ENCODE measurements at regions not wholly inside any gene's neighbourhood (a gene's known extent, or its start where the extent isn't known, plus 50 kb on each side); places are given as distances from the start of the nearest gene placed in this dataset.

DNA sequence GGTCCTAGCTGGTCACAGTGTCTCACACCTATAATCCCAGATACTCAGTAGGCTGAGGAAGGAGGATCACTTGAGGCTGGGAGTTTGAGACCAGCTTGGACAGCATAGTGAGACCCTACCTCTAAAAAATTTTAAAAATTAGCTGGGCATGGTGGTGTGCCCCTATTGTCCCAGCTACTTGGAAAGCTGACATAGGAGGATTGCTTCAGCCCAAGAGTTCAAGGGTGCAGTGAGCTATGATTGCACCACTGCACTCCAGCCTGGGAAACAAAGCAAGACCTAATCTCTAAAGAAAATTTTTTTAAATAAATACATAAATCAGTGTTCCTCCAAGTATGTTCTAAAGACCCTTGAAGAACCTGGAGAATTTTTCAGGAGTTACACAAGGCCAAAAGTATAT is 50.6 kb upstream of the GNAO1 start:
- no peak for TF ChIP-seq CTCF (conservative IDR thresholded peaks at IDR 0.05; ENCODE audit: low read depth, low read length)
- no peak for DNase-seq (ENCODE audit: low read depth)
- no peak overlapping the region for H3K4me3 ChIP-seq (ENCODE audit: low read length)

DNA sequence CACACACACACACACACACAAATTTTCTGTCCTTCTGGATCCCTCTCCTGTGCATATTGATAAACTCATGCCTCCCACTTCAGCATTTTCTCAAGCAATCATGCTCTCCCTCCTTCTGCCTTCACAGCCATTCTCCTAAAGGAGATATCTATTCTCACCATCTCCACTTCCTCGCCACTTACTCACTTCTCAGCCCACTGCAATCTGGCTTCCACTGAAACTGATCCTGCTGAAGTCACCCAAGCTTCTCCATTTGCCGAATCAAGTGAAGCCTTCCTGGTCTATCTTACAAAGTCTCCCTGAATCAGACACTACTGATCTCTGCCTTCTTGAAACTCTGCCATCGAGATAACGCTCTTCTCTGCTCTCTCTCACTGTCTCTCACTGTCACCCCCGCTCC is 54.0 kb upstream of the GNAO1 start:
- no peak for DNase-seq (ENCODE audit: low read depth)
- H3K4me3 ChIP-seq (ENCODE audit: low read length), result no peak overlapping the region
- TF ChIP-seq CTCF (conservative IDR thresholded peaks at IDR 0.05; ENCODE audit: low read depth, low read length), result no peak

DNA sequence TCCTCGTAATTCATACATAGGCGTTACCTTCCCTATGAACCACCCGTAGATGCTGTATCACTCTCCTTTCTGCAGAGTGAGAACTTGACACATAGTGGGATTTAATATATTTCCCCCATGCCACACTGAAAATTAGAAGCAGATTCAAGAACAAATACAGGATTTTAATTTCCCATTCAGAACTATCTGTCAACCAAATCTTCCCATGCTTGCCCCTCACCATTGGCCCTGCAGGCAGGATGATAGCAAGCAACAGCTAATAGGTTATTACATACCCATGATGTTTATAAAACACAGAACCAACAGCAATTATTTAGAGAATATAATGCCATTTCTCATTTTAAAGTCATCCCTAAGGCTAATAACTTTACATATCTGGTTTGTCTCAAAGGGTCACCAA is 55.0 kb upstream of the GNAO1 start:
- DNase-seq (ENCODE audit: low read depth), result no peak
- TF ChIP-seq CTCF (conservative IDR thresholded peaks at IDR 0.05; ENCODE audit: low read depth, low read length), result no peak
- H3K4me3 ChIP-seq (ENCODE audit: low read length), result no peak overlapping the region

DNA sequence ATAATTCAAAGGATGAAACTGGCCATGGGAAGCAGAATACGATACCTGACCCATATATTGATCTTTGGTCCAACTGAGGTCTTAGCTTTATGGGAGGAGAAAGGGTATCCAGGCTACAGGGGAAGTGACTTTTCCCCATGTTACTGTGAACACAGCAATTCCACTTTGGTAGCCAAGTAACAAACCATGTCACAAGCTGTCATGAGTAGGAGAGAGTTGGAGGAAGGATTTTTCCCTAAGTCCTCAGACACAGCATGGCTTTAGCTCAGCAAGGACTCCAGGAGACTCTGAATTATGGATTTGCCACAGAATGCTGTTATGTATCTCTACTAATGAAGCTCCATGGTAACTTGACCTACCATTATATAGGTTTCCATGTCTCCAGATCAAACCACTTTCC is 56.5 kb upstream of the GNAO1 start:
- no peak for DNase-seq (ENCODE audit: low read depth)
- H3K4me3 ChIP-seq (ENCODE audit: low read length), result no peak overlapping the region
- TF ChIP-seq CTCF (conservative IDR thresholded peaks at IDR 0.05; ENCODE audit: low read depth, low read length), result no peak

DNA sequence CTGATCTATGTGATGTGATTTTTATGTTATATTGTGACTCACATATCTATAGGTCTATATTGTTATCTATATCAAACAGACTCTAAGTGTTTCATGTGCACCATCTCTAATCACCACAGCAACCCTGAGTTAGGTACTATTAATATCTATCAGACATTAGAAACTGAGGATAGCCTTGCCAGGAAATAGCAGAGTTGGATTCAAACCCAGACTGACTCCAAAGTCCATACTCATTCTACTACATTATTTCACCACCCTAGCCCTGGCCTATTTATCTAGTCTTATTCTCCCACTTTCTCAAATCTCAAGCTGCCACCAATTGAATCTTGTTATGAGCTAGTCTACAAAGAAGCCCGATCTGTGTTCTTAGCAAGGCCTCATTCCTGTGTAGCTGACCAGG is 65.4 kb upstream of the GNAO1 start:
- DNase-seq (ENCODE audit: low read depth), result no peak
- TF ChIP-seq CTCF (conservative IDR thresholded peaks at IDR 0.05; ENCODE audit: low read depth, low read length), result no peak
- H3K4me3 ChIP-seq (ENCODE audit: low read length), result no peak overlapping the region

- no peak for TF ChIP-seq CTCF (conservative IDR thresholded peaks at IDR 0.05; ENCODE audit: low read depth, low read length)
- H3K4me3 ChIP-seq (ENCODE audit: low read length), result no peak overlapping the region
- no peak for DNase-seq (ENCODE audit: low read depth)
Observed at GRCh38 chr16:56122251-56122650, 69.0 kb upstream of the GNAO1 start.

DNA sequence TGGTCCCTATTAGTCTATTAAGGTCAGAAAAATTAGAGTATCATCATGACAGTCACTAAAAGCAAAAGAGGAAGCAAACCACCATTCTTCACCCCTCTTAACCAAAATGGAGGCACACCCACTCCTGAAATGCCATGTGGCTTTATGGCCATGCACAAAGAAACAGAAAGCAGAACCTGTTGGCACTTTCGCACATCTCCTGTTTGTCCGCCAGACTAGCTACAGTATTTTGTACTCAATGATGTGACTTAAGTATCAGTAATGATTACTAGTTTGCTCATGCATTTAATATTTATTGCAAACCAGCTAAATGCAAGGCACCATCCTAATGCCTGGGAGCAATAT is 70.2 kb upstream of the GNAO1 start:
- no peak for TF ChIP-seq CTCF (conservative IDR thresholded peaks at IDR 0.05; ENCODE audit: low read depth, low read length)
- no peak overlapping the region for H3K4me3 ChIP-seq (ENCODE audit: low read length)
- DNase-seq (ENCODE audit: low read depth), result no peak

Data from retinal pigment epithelial cell (primary cell).